KMS-11 (cell line): ENCODE measurements at regions not wholly inside any gene's neighbourhood (a gene's known extent, or its start where the extent isn't known, plus 50 kb on each side); places are given as distances from the start of the nearest gene placed in this dataset.

Source experiments
- H2AFZ ChIP-seq: fragments of 200-600 bp; sonication (generic); 2 replicates; pipeline ENCODE4 v1.6.1; 2016; ENCODE audit warnings: antibody characterized with exemption, mixed run types, low read depth
- H3K27ac ChIP-seq: fragments of 200-600 bp; sonication (generic); 2 replicates; pipeline ENCODE4 v1.6.1; 2016; ENCODE audit warnings: mild to moderate bottlenecking, mixed run types
- H3K27me3 ChIP-seq: fragments of 200-600 bp; sonication (generic); 2 replicates; pipeline ENCODE4 v1.6.1; 2017; ENCODE audit warnings: mild to moderate bottlenecking, low read depth, mixed run types, moderate library complexity; ENCODE audit not compliant: insufficient read depth
- H3K36me3 ChIP-seq: fragments of 200-600 bp; sonication (generic); 2 replicates; pipeline ENCODE4 v1.6.1; 2017; ENCODE audit warnings: mild to moderate bottlenecking, mixed run types; ENCODE audit not compliant: insufficient read depth
- H3K4me1 ChIP-seq: fragments of 200-600 bp; sonication (generic); 2 replicates; pipeline ENCODE4 v1.6.1; 2016; ENCODE audit warnings: mild to moderate bottlenecking, low read depth, mixed run types; ENCODE audit not compliant: poor library complexity, severe bottlenecking
- H3K4me2 ChIP-seq: fragments of 200-600 bp; sonication (generic); 2 replicates; pipeline ENCODE4 v1.7.0; 2016; ENCODE audit warnings: mild to moderate bottlenecking, mixed run types
- H3K4me3 ChIP-seq: fragments of 200-600 bp; sonication (generic); IDR thresholded peaks from 2 replicates; pipeline ENCODE4 v1.6.1; 2017; ENCODE audit warnings: low read depth, low read length, mixed read lengths; ENCODE audit not compliant: insufficient read depth
- H3K79me2 ChIP-seq: fragments of 200-600 bp; sonication (generic); 2 replicates; pipeline ENCODE4 v1.6.1; 2016; ENCODE audit warnings: low read depth, mixed run types; ENCODE audit not compliant: insufficient read depth
- H3K9ac ChIP-seq: fragments of 200-600 bp; sonication (generic); 2 replicates; pipeline ENCODE4 v1.6.1; 2016; ENCODE audit warnings: mild to moderate bottlenecking, mixed run types
- H4K20me1 ChIP-seq: fragments of 200-600 bp; sonication (generic); 2 replicates; pipeline ENCODE4 v1.6.1; 2016; ENCODE audit warnings: mild to moderate bottlenecking, mixed run types; ENCODE audit not compliant: insufficient read depth
- TF ChIP-seq, protein P1 (sequence below): fragments of 200-600 bp; sonication (generic); conservative IDR thresholded peaks from 2 replicates; pipeline ENCODE4 v1.6.1; 2017; ENCODE audit warnings: low read depth, mild to moderate bottlenecking, antibody characterized with exemption, low read length, moderate library complexity, mixed read lengths

DNA sequence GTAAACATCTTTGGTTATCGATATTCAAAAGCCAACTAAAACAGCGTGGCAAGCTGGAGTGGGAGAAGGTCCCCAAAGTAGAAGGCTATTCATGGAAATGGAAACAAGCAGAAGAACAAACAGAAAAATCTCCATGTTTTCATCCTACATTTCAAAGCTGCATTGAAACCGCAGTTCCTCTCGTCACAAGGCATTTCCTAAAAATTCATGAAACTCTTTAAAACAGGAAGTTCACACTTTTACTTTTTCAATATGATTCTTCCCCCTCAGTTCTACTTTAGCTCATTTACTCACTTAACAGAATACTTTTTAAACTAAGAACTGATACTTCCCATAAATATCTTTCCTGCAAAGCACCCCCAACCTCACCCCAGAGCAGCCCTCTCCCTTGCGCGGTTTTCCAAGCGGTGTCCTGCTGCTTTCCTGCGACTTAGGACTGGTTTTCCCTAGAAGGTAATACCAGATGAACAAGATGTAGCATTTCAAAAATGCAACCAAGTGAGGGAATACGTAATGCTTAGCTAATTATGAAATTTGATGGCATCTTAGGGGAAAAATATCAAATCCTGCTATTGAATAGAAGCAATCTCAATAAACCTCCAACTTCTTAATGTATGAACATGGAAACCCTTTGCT is 228.3 kb upstream of the PKN2 start:
- Histone ChIP-seq H3K4me3 (no peak overlapping the region), H3K4me1 (no peaks in the 10 kb centered on the region), H3K9ac (no peak overlapping the region), H4K20me1 (no peaks in the 10 kb centered on the region), H3K27ac (no peak overlapping the region), H3K79me2 (no peaks in the 10 kb centered on the region), H3K27me3 (no peaks in the 10 kb centered on the region), H3K36me3 (no peaks in the 10 kb centered on the region), H2AFZ (no peak overlapping the region), H3K4me2 (no peak overlapping the region)
- TF ChIP-seq, protein P1, sequence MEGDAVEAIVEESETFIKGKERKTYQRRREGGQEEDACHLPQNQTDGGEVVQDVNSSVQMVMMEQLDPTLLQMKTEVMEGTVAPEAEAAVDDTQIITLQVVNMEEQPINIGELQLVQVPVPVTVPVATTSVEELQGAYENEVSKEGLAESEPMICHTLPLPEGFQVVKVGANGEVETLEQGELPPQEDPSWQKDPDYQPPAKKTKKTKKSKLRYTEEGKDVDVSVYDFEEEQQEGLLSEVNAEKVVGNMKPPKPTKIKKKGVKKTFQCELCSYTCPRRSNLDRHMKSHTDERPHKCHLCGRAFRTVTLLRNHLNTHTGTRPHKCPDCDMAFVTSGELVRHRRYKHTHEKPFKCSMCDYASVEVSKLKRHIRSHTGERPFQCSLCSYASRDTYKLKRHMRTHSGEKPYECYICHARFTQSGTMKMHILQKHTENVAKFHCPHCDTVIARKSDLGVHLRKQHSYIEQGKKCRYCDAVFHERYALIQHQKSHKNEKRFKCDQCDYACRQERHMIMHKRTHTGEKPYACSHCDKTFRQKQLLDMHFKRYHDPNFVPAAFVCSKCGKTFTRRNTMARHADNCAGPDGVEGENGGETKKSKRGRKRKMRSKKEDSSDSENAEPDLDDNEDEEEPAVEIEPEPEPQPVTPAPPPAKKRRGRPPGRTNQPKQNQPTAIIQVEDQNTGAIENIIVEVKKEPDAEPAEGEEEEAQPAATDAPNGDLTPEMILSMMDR = no peak

DNA sequence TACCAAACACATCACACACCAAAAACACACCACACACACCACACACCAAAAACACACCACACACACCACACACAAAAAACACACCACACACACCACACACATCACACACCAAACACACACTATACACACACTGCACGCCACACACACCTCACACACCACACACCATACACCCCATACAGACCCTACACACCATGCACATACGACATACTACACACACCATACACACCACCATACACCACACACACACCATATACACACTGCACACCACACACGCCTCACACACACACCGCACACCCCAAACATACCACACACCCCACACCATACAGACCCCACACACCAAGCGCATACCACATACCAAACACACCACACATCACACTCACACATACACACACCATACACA is 226.9 kb upstream of the PKN2 start:
- TF ChIP-seq, protein P1 = no peak
- Histone ChIP-seq H4K20me1 (no peaks in the 10 kb centered on the region), H3K79me2 (no peaks in the 10 kb centered on the region), H2AFZ (no peak overlapping the region), H3K4me3 (no peak overlapping the region), H3K36me3 (no peaks in the 10 kb centered on the region), H3K9ac (no peak overlapping the region), H3K4me1 (no peaks in the 10 kb centered on the region), H3K4me2 (no peak overlapping the region), H3K27ac (no peak overlapping the region), H3K27me3 (no peaks in the 10 kb centered on the region)

DNA sequence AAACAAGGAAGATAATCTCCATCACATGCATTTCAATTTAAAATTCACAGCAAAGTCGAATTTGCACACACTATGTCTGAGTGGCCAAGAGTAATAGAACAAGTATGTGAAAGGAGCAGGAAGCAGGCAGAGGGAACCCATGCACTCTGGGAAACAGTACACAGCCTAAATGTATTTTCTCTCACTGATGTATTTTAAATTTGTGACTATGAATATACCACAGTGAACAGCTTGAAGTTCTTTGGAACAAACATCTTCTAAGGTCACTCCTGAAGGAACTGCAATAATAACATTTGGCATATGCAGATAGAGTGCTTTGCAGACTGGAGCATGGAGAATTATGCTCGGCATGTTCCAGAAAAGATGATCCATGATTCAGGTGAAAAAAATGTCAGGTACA is 223.1 kb upstream of the PKN2 start:
- Histone ChIP-seq H3K27ac (no peak overlapping the region), H3K79me2 (no peaks in the 10 kb centered on the region), H3K4me3 (no peak overlapping the region), H4K20me1 (no peaks in the 10 kb centered on the region), H3K27me3 (no peaks in the 10 kb centered on the region), H3K9ac (no peak overlapping the region), H2AFZ (no peak overlapping the region), H3K4me2 (no peak overlapping the region), H3K36me3 (no peaks in the 10 kb centered on the region), H3K4me1 (no peaks in the 10 kb centered on the region)
- TF ChIP-seq, protein P1 = no peak

DNA sequence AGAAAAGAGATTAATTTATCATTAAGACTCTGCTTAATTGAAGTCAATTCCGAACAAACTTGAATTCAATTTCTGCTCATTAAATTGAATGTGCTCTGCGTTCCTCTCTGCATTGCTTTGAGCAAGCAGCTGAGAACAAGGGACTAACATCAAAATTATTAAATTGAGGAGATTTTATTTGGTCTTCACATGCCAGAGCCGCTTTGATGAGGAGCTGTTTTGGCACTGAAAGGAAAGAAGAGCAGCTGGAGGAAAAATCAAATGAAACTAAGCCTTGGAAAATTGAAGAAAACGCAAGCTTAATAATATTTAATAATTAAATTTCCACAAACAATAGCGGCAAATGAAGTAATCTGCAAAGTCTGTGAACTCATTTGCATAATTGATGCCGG is 222.0 kb upstream of the PKN2 start:
- no peak overlapping the region for H3K4me3 ChIP-seq

More for the DNA sequence above, 222.0 kb upstream of the PKN2 start:
- Histone ChIP-seq H3K4me2 (no peak overlapping the region), H3K27ac (no peak overlapping the region), H4K20me1 (no peaks in the 10 kb centered on the region), H3K79me2 (no peaks in the 10 kb centered on the region), H3K4me1 (no peaks in the 10 kb centered on the region), H3K9ac (no peak overlapping the region), H3K27me3 (no peaks in the 10 kb centered on the region), H3K36me3 (no peaks in the 10 kb centered on the region), H2AFZ (no peak overlapping the region)
- TF ChIP-seq, protein P1 = no peak
